Ascending aorta (tissue), 2 donors: ENCODE measurements at regions not wholly inside any gene's neighbourhood (a gene's known extent, or its start where the extent isn't known, plus 50 kb on each side); places are given as distances from the start of the nearest gene placed in this dataset.

Experiments used
- DNase-seq, 2 donors: peaks; one replicate each; pipeline ENCODE4 v3.0.0-alpha.2; 2019; ENCODE audit warnings: low spot score in 2 of 2
- H3K27ac ChIP-seq, 2 donors: fragments of 200-600 bp; sonication (generic); one replicate each; pipeline ENCODE4 v1.5.1; 2016 to 2017; ENCODE audit warnings: mild to moderate bottlenecking in 1 of 2
- H3K27me3 ChIP-seq: fragments of 200-600 bp; sonication (generic); one replicate; pipeline ENCODE4 v1.5.1; 2017
- H3K36me3 ChIP-seq, 2 donors: fragments of 200-600 bp; sonication (generic); one replicate each; pipeline ENCODE4 v1.5.1; 2016
- H3K4me1 ChIP-seq, 2 donors: fragments of 200-600 bp; sonication (generic); one replicate each; pipeline ENCODE4 v1.5.1; 2016 to 2017; ENCODE audit warnings: mild to moderate bottlenecking in 1 of 2
- H3K4me3 ChIP-seq, 2 donors: fragments of 200-600 bp; sonication (generic); one replicate each; pipeline ENCODE4 v1.5.1; 2016 to 2017; ENCODE audit warnings: mild to moderate bottlenecking in 1 of 2
- H3K9me3 ChIP-seq, 2 donors: fragments of 200-600 bp; sonication (generic); one replicate each; pipeline ENCODE4 v1.5.1; 2016
- CTCF ChIP-seq, 3 experiments: fragments of 200-600 bp in 2 of 3; fragments of 450-650 bp in 1 of 3; sonication (generic) in 2 of 3; IDR thresholded peaks; one replicate each; pipeline ENCODE4 v1.5.1; 2016 to 2019; ENCODE audit warnings: antibody characterized with exemption in 3 of 3, mild to moderate bottlenecking in 1 of 3, moderate library complexity in 1 of 3
- intact Hi-C: fragments of 100-400 bp; cut with DNase I; formaldehyde crosslinking; loops from one replicate; pipeline ENCODE4 v1.15.1; 2023

- no peaks in the 10 kb centered on the region for H3K36me3 ChIP-seq
- no peaks in the 10 kb centered on the region for H3K27me3 ChIP-seq
- H3K4me3 ChIP-seq: no peak overlapping the region
- H3K4me1 ChIP-seq: peaks cover 0 to 6% of the 10 kb centered on the region in 2 donors
- intact Hi-C loops: loop anchor here (5.0 kb wide), 1 partner anchor 61 kb away; no protein-coding TSS in a partner anchor
- no peak overlapping the region for H3K27ac ChIP-seq
- DNase-seq: no peak
- no peak for TF ChIP-seq CTCF (IDR thresholded peaks at IDR 0.05)
- no peaks in the 10 kb centered on the region for H3K9me3 ChIP-seq
Observed at GRCh38 chr18:44536619-44537018, 144.1 kb upstream of the SETBP1 start.

- no peaks in the 10 kb centered on the region for H3K27me3 ChIP-seq
- H3K4me1 ChIP-seq: peaks cover 0 to 6% of the 10 kb centered on the region in 2 donors
- intact Hi-C loops: loop anchor here (5.0 kb wide), 1 partner anchor 60 kb away; no protein-coding TSS in a partner anchor
- TF ChIP-seq CTCF (IDR thresholded peaks at IDR 0.05): no peak
- no peak overlapping the region for H3K4me3 ChIP-seq
- no peaks in the 10 kb centered on the region for H3K9me3 ChIP-seq
- peak in 1 of 2 donors; percentile 72 for DNase-seq
- H3K27ac ChIP-seq: no peak overlapping the region
- H3K36me3 ChIP-seq: no peaks in the 10 kb centered on the region
Observed at GRCh38 chr18:44537526-44537925, 143.2 kb upstream of the SETBP1 start.

- TF ChIP-seq CTCF (IDR thresholded peaks at IDR 0.05): no peak
- Histone ChIP-seq H3K36me3 (no peaks in the 10 kb centered on the region), H3K4me3 (no peak overlapping the region), H3K27me3 (no peaks in the 10 kb centered on the region), H3K4me1 (peaks cover 0 to 6% of the 10 kb centered on the region in 2 donors), H3K27ac (no peak overlapping the region), H3K9me3 (no peaks in the 10 kb centered on the region)
- DNase-seq: no peak
- intact Hi-C loops: loop anchor here (5.0 kb wide), 1 partner anchor 57 kb away; no protein-coding TSS in a partner anchor
Observed at GRCh38 chr18:44539926-44540325, 140.8 kb upstream of the SETBP1 start.

- H3K27me3 ChIP-seq: no peaks in the 10 kb centered on the region
- no peaks in the 10 kb centered on the region for H3K36me3 ChIP-seq
- peaks cover 0 to 6% of the 10 kb centered on the region in 2 donors for H3K4me1 ChIP-seq
- no peak for TF ChIP-seq CTCF (IDR thresholded peaks at IDR 0.05)
- H3K4me3 ChIP-seq: no peak overlapping the region
- no peak for DNase-seq
- H3K27ac ChIP-seq: no peak overlapping the region
- intact Hi-C loops: no loop called here
- H3K9me3 ChIP-seq: no peaks in the 10 kb centered on the region
Observed at GRCh38 chr18:44541159-44541558, 139.5 kb upstream of the SETBP1 start.

- TF ChIP-seq CTCF (IDR thresholded peaks at IDR 0.05): no peak
- Histone ChIP-seq H3K9me3 (no peaks in the 10 kb centered on the region), H3K27ac (no peak overlapping the region), H3K27me3 (no peaks in the 10 kb centered on the region), H3K4me1 (peaks cover 0 to under 1% of the 10 kb centered on the region in 2 donors), H3K4me3 (no peak overlapping the region), H3K36me3 (no peaks in the 10 kb centered on the region)
- intact Hi-C loops: no loop called here
- DNase-seq: no peak
Observed at GRCh38 chr18:44541781-44542180, 138.9 kb upstream of the SETBP1 start.

GRCh38 chr18:44543387-44543786, 137.3 kb upstream of the SETBP1 start:
- no peak for DNase-seq
- TF ChIP-seq CTCF (IDR thresholded peaks at IDR 0.05): no peak
- no peaks in the 10 kb centered on the region for H3K4me1 ChIP-seq
- H3K9me3 ChIP-seq: no peaks in the 10 kb centered on the region
- no peaks in the 10 kb centered on the region for H3K27me3 ChIP-seq
- H3K36me3 ChIP-seq: no peaks in the 10 kb centered on the region
- intact Hi-C loops: no loop called here
- H3K4me3 ChIP-seq: no peak overlapping the region
- no peak overlapping the region for H3K27ac ChIP-seq
